NCI-H2107 treated with DMSO at 0.1 percent for 48 hours (cell line): ENCODE measurements at regions not wholly inside any gene's neighbourhood (a gene's known extent, or its start where the extent isn't known, plus 50 kb on each side); places are given as distances from the start of the nearest gene placed in this dataset.
"Not testable (repeated sequence)": the region's sequence is repeated elsewhere in the genome, so short reads cannot be mapped to it uniquely, and the experiment has no call there.

Experiments
- DNase-seq: peaks from one replicate; lab custom pipeline; 2025; ENCODE audit not compliant: unreplicated experiment; lab: John Stamatoyannopoulos, UW

DNA sequence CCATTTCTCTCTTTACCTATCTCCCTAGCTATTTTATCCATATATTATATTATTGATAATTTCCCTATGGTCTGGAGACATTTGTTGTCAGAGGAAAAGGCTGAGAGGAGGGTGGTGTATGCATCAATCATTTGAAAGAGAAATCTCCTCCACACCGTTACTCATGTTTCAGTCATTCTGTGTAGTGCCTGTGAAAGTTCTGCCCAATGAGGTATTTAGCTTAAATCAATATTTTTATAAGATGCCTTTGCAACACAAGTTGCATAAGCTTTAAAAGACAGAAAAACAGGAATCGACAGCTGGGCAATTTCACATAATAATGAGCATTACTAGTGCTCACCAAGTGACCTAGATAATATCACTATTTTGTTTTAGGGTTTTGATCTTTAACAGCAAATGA lies 363.7 kb upstream of the FSIP2 start:
- DNase-seq: no peak

DNA sequence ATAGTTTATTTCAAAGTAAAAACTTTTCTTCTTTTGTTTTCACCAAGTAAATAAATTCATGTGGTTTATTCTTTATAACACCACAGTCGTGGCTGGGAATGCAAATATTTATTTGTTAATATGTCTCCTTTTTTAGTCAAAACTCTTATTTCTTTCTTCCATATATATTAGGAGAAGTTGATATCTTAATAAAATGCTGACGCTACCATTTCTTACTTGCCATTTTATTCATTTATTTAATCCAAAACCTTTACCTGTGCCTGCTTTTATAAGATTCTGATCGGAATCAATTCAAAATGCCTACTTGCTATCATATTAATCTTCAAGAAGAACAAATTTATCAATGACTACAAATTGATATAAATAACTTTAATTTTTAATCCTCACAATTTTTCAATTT lies 362.9 kb upstream of the FSIP2 start:
- no peak for DNase-seq

DNA sequence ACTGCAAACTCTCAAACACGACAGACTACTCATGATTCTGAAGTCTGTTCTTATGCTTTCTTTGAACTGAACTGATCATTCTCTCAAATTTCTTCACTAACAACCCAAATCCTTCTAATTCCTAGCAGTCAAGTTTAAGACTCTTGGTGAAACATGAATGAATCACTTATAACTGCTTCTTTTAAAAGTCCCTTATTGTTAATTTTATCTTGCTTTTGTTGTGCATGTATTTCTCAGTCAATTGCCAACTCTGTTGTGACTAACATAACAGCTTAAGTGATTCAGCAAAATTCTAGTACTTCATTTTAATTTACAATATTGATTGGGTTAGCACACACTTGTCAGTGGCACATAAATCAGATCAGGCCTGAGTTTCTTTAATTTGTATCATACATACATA lies 357.0 kb upstream of the FSIP2 start:
- DNase-seq: no peak

DNA sequence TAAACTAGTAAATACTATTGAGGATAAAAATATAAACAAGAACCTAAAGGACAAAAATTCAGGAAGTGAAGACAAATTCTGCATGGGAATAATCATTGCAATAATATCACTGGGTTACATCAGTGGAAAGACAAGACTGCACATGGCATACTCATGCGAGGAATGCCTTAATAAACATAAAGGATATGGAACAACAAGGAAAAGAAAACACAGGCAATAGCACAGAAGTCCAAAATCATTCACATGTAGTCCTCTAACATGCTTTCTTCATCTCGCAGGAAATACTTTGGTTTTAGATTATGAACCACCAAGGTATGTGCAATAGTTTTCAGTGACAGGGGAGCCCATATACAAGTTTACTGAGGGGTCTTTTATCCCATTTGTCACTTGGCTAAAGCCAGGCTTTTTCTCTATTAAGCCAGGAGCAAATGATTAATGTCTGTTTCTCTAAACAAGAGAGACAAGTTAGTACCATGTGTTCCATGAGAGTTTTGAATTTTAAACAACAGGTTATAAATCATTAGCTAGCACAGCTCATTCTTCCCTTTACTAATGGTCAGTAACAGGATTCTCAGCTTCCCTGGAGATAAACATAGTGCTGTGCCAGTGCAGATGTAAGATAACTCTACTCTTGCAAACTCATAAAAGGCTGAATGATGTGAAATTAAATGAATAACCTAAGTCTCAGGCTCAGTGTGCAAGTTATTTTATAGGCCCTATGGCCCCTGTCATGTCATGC lies 353.6 kb upstream of the FSIP2 start:
- DNase-seq: no peak

DNA sequence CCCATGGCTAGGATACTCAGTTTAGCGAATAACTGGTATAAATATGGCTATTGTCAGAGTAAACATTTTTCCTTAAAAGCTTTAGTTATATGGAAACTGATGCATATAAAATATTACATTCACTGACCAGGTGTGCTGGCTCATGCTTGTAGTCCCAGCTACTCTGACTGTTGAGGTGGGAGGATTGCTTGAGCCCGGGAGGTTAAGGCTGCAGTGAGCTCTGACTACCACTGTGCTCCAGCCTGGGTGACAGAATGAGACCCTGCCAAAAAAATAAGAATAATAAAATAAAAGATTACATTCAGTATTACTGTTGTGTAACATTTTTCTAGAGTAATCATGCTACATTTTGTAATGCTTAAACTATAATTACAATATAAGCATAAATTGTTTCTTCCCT lies 350.4 kb upstream of the FSIP2 start:
- no peak for DNase-seq

DNA sequence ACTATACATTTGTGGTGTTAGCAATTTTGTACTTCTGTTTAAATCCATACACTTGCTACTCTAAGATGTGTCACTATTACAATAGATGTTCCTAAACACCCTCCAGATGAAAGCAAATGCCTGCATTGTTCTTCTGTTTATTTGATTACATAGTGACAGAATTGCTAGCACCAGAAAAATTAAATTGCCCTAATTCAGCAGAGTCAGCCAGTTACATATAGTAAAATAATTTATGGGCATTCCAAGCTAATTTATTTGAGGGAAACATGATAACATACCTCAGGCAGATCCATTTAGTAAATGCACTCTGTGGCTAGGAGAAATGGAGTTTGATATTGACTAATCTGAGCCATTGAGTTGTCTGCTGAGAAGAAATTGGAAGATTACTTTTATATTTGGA lies 347.1 kb upstream of the FSIP2 start:
- DNase-seq: no peak

DNA sequence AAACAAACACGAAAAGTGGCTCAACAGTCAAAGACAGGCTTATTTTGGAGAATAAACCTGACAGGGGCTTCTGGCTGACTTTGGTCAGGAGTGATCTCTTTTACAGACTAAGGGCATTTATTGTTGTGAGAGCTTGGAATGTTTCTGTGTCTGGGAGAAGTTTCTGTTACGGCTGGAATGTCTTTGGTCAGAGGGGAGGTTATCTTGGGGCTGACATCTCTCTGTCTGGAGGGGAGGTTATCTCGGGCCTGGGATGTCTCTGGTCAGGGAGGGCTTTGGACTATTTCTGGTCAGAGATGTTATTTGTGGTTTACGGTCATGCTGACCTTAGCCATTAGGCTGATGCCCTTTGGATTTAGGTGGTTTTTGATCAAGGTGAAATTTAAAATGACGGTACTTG lies 345.5 kb upstream of the FSIP2 start:
- DNase-seq: no peak

DNA sequence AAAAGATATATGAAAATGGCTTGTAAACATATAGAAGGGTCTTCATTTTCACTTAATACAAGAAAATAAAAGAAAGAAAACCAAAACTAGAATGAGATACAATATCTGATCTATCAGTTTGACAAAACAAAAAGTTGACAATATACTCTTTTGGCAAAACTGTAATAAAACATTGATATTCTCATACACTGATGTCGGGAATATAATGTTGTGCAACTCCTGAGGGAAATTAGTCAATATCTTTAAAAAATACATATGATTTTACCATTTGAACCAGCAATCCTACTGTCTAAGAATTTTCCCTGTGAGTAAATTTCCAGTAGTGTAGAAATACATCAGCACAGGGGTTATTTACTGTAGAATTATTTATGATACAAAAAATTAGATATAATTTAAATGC lies 336.1 kb upstream of the FSIP2 start:
- DNase-seq: no peak

DNA sequence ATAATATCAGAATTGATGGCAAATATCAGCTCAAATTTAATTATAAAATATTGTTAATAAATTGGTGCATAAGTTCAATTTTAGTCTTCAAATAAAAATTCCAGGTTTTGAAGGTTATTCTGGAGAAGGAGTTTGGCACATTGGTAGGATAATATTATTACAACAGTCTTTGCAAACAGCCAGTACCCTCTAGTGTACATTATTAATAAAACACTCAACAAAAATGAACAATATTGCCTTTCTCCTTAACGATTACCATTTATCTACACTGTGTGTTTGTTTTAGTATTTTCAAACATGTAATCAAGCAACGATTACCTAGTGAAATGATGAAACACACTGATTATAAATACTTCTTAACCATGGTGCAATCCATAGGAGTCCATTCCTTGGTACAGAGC lies 334.0 kb upstream of the FSIP2 start:
- no peak for DNase-seq

DNA sequence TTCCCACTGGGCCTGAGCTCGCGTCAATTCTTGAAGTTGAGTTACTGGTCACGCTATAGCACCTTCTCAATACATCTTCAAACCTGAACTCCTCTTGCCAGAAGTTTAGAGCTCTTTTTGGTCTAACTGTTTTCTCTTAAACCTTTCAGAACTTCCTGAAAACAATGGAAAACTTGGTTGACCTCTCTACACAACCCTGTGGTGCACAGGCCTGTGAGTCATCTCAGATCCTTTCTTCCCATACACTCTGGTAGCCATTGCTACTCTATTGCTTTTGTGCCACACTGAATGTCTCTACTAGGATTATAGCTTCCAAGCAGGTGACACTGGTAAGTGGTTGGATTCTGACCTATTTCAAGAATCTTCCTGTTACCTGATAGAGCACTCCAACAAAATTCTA lies 321.5 kb upstream of the FSIP2 start:
- no peak for DNase-seq

DNA sequence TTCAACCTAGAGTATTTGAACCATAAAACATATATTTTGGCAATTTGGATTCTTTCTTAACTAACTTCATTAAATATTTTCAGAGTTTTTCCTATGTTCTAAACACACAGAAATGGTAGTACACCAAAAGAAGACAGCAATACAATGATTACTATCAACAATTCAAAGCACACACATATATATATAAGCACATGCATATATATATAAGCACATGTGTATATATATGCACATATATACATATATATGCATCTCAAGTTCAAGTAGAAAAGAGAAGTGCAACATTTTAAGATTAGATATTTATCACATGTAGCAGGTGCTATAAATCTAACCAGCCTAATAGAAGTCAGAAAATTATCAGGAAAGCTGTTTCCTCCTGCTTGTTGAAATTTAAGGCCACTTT lies 320.9 kb upstream of the FSIP2 start:
- DNase-seq: no peak

DNA sequence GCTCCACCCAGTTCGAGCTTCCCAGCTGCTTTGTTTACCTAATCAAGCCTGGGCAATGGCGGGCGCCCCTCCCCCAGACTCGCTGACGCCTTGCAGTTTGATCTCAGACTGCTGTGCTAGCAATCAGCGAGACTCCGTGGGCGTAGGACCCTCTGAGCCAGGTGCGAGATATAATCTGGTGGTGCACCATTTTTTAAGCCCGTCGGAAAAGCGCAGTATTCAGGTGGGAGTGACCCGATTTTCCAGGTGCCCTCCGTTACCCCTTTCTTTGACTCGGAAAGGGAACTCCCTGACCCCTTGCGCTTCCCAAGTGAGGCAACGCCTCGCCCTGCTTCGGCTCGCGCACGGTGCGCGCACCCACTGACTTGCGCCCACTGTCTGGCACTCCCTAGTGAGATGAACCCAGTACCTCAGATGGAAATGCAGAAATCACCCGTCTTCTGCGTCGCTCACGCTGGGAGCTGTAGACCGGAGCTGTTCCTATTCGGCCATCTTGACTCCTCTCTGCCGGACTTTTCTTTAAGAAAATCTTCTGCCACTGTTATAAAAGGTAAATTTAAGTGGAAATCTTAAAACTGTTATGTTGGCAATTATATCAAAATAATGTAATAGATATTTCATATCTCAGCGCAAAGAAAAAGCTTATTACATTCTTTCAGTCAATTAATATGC lies 313.5 kb upstream of the FSIP2 start:
- not testable (repeated sequence) for DNase-seq

DNA sequence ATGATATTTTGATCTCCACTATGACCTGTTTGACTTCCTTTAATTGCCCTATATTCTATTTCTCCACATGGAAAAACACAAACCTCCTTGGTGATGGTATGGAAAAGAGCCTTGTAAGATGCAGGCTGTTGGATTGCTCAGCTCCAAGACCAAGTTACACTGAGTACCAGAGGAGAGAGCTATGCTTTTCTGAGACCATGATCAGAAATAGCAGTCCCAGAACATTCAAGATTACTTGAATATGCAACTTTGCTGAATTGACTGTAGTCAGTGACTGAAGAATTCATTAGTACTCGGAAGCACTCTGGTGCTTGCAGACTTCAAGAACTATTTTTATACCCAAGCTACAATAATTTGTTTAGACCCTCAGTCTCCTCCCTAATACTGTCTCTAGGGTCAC lies 310.6 kb upstream of the FSIP2 start:
- DNase-seq: no peak

DNA sequence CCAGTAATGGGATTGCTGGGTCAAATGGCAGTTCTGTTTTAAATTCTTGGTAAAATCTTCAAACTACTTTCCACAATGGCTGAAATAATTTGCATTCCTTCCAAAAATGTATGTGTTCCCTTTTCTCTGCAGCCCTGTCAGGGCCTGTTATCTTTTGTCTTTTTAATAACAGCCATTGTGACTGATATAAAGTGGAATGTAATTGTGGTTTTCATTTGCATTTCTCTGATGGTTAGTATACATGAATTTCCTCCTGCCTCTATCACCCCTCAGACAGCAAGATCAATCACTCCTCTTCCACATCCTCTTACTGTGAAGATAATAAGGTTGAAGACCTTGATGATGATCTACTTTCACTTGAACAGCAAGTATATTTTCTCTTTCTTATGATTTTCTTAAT lies 304.8 kb upstream of the FSIP2 start:
- DNase-seq: no peak

DNA sequence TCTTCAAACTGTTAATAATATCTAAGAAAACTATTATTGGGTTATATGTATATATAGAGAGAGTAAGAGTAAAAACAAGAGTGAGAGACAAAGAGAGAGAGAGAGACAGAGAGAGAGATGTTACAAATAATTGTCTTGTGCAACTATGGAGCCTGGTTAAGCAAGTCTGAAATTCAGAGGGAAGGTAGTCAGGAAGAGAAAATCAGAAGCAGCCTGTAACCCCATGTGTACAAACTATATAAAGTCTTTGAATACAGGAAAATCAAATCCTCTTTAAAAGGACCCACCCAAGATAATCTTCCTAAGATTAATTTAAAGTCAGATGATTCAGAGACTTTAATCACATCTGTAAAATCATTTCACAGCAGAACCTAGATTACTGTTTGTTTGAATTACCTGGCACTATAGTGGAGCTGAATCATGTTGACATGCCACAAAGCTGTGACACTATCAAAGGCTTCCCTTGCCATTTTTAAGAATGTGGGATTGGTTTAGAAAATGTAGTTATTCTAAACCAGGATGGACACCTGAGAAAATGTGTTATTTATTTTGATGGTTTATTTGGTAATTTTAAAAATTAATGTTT lies 301.7 kb upstream of the FSIP2 start:
- no peak for DNase-seq

DNA sequence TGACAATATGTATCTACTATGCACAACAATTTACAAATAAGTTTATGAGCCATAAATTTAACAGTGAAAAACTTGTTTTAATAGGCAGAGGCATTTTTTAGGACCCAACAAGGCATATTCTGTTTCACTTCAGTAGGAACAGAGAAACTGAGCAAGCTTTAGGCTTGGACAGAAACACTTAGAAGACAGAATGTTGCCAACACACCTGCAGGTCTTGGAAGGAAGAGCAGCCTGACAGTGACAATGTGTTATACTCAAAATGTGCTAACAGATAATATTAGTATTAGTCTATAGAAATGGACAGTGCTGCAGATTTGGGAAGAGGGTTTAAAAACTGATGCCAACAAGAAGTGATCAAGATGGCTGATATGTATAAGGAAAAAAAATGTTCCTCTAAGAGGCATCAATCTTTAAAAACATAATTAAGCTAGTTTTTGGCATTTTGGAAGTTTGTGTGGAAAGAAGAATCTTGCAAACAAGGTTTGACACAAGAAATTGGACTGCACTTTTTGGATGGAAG lies 297.1 kb upstream of the FSIP2 start:
- no peak for DNase-seq

DNA sequence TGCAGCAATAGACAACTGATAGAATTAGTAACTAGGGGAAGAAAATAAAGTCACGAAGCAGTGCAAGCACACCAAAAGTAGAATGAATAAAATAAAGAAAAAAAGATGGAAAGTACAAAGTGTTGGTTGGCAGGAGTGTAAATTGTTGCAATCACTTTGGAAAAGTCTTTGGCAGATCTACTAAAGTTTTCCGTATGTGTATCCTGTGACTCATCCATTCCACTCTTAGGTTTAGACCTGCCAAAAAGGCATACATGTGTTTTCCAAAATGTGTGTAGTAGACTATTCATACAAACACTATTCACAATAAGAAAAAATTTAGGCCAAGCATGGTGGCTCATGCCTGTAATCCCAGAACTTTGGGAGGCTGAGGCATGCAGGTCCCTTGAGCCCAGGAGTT lies 282.1 kb upstream of the FSIP2 start:
- no peak for DNase-seq

DNA sequence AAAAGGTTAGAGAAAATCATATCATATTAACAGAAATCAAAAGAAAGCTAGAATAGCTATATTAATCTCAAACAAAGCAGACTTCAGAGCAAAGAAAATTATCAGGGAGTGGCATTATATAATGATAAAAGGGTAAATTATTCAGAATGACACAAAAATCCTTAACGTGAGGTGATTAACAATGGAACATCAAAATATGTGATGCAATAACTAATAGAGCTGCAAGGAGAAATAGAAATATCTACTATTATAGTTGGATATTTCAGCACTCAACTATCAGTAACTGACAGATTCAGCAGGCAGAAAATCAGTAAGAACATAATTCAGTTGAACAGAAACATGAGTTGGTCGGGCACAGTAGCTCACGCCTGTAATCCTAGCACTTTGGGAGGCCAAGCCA lies 275.1 kb upstream of the FSIP2 start:
- DNase-seq: no peak

DNA sequence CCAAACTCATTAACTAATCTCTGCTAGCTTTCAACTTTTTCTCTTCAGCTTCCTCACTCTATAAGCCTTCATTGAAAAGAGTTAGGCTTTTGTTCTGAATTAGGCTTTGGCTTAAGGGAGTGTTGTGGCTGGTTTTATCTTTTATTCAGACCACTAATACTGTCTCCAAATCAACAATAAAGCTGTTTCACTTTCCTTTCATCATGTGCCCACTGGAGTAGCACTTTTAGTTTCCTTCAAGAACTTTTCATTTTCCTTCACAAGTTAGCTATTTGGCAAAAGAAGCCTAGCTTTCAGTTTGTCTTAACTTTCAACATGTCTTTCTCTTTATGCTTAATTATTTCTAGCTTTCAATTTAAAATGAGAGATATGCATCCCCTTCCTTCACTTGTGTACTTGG lies 271.7 kb upstream of the FSIP2 start:
- no peak for DNase-seq

DNA sequence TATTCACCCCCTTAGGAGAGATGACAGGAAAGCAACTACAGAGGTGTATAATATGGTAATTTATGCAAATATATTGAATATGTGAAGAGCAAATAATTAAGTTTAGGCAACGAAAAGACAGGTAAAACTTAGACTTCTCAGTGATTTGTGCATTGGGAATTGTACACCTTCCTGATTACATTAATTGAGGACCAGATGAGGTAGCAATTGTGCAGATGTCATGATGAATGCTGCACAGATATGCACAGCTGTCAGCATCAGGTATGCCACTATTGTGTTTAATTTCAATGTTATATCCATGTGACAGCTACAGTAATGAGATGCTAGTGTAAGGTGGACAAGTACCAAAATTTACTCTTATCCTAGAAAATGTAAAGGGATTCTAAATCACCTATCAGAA lies 267.2 kb upstream of the FSIP2 start:
- no peak for DNase-seq

DNA sequence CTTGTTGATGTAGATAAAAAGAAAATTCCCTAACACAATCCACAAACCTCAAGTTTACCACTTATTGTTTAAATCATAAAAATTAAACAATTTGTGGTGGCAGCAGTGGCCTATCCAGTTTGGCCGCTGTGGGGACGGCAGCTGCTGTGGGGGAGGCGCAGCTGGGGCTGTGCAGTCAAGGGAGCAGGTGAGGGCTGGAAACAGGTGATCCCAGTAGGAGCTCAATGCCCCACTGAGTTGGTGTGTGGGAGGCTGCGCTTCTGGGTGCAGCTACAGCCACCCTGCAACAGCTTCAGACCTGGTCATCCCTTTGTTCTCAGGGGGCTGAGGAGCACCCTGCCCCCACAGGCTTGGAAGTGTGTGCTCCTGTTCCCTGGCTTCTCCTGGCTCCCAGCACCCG lies 266.0 kb upstream of the FSIP2 start:
- peak; percentile 32 for DNase-seq

DNA sequence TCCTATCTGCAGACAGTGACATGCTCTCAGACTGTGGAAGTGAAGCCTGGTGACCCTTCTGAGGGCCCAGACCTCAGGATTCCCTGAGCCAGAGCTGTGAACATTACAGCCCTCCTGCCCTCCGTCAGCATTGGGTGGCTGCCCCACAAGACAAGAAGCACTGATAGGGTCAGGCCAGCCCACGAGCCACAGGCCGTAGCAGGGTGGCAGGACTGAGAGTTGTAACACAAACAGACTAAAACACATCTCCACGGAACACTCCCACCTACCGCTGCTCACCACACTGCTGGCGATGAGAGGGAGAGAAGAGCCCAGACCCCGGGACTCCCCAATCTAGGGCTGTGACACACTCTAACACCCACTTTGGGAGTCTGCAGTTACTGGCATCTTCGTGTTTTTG lies 264.8 kb upstream of the FSIP2 start:
- no peak for DNase-seq
